OCI-LY3 (cell line): ENCODE measurements at regions not wholly inside any gene's neighbourhood (a gene's known extent, or its start where the extent isn't known, plus 50 kb on each side); places are given as distances from the start of the nearest gene placed in this dataset.

Experiments
- H2AFZ ChIP-seq: fragments of 200-600, 300-600 bp; shearing (Covaris generic); 2 replicates; pipeline ENCODE4 v1.6.0; 2014; ENCODE audit warnings: antibody characterized with exemption, low read depth, low read length
- H3K27ac ChIP-seq: fragments of 200-600, 300-600 bp; sonication (generic); 2 replicates; pipeline ENCODE4 v1.5.1; 2014; ENCODE audit warnings: mild to moderate bottlenecking, low read length, moderate library complexity, mixed read lengths
- H3K27me3 ChIP-seq: fragments of 200-600, 300-600 bp; sonication (generic); 2 replicates; pipeline ENCODE4 v1.6.1; 2014; ENCODE audit warnings: low read depth, low read length, mixed read lengths
- H3K36me3 ChIP-seq: fragments of 200-600, 300-600 bp; sonication (generic); replicated peaks from 2 replicates; pipeline ENCODE3; 2014; ENCODE audit warnings: low read depth, low read length, mixed read lengths
- H3K4me1 ChIP-seq: fragments of 300-600, 200-600 bp; sonication (generic); 2 replicates; pipeline ENCODE4 v1.6.1; 2014; ENCODE audit warnings: low read length, mixed read lengths
- H3K4me2 ChIP-seq: fragments of 200-600, 300-600 bp; sonication (generic); 2 replicates; pipeline ENCODE4 v1.6.1; 2014; ENCODE audit warnings: low read length, mixed read lengths
- H3K4me3 ChIP-seq: fragments of 300-600, 200-600 bp; sonication (generic); 2 replicates; pipeline ENCODE4 v1.5.1; 2014; ENCODE audit warnings: antibody characterized with exemption, mild to moderate bottlenecking, low read length, moderate library complexity
- H3K79me2 ChIP-seq: fragments of 300-600, 200-600 bp; shearing (Covaris generic); 2 replicates; pipeline ENCODE4 v1.6.1; 2014; ENCODE audit warnings: mild to moderate bottlenecking, low read length, mixed read lengths
- H3K9ac ChIP-seq: fragments of 300-600, 200-600 bp; shearing (Covaris generic); 2 replicates; pipeline ENCODE4 v1.6.0; 2014; ENCODE audit warnings: mild to moderate bottlenecking, low read length, moderate library complexity
- H3K9me3 ChIP-seq: fragments of 200-600, 300-600 bp; shearing (Covaris generic); 2 replicates; pipeline ENCODE4 v1.6.1; 2014; ENCODE audit warnings: low read length, mixed read lengths; ENCODE audit not compliant: insufficient read depth
- H4K20me1 ChIP-seq: fragments of 200-600, 300-600 bp; sonication (generic); 2 replicates; pipeline ENCODE4 v1.6.1; 2016; ENCODE audit warnings: low read length, mixed read lengths; ENCODE audit not compliant: insufficient read depth
- EZH2phosphoT487 ChIP-seq: fragments of 200-600 bp; shearing (Covaris generic); IDR thresholded peaks from 2 replicates; pipeline ENCODE4 v1.6.1; 2018; ENCODE audit warnings: antibody characterized with exemption, mixed run types, low read depth
- TF ChIP-seq, protein P1 (sequence below): fragments of 200-600, 300-600 bp; sonication (generic); IDR thresholded peaks from 2 replicates; pipeline ENCODE4 v1.5.1; 2014; ENCODE audit warnings: antibody characterized with exemption, low read length, low read depth

- Histone ChIP-seq H3K79me2 (no peaks in the 10 kb centered on the region), H3K36me3 (no peaks in the 10 kb centered on the region), H3K27ac (no peak overlapping the region), H2AFZ (no peak overlapping the region), H3K4me3 (no peak overlapping the region), H3K27me3 (no peaks in the 10 kb centered on the region), H3K4me1 (no peaks in the 10 kb centered on the region), H3K9me3 (no peaks in the 10 kb centered on the region), H3K9ac (no peak overlapping the region), H3K4me2 (no peak overlapping the region), H4K20me1 (no peaks in the 10 kb centered on the region)
- TF ChIP-seq, protein P1, sequence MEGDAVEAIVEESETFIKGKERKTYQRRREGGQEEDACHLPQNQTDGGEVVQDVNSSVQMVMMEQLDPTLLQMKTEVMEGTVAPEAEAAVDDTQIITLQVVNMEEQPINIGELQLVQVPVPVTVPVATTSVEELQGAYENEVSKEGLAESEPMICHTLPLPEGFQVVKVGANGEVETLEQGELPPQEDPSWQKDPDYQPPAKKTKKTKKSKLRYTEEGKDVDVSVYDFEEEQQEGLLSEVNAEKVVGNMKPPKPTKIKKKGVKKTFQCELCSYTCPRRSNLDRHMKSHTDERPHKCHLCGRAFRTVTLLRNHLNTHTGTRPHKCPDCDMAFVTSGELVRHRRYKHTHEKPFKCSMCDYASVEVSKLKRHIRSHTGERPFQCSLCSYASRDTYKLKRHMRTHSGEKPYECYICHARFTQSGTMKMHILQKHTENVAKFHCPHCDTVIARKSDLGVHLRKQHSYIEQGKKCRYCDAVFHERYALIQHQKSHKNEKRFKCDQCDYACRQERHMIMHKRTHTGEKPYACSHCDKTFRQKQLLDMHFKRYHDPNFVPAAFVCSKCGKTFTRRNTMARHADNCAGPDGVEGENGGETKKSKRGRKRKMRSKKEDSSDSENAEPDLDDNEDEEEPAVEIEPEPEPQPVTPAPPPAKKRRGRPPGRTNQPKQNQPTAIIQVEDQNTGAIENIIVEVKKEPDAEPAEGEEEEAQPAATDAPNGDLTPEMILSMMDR = no peak
These were observed 351.6 kb downstream of the ALG10 start for GRCh38 chr12:34373926-34374325.

GRCh38 chr12:34376133-34376799 lies 354.0 kb downstream of the ALG10 start:
- H3K9ac ChIP-seq = no peak overlapping the region
- TF ChIP-seq EZH2phosphoT487 = no peak
- TF ChIP-seq, protein P1 = no peak
- no peak overlapping the region for H3K4me3 ChIP-seq
- H3K9me3 ChIP-seq = no peaks in the 10 kb centered on the region
- H3K79me2 ChIP-seq = no peaks in the 10 kb centered on the region
- no peak overlapping the region for H3K27ac ChIP-seq
- no peaks in the 10 kb centered on the region for H3K27me3 ChIP-seq
- no peak overlapping the region for H2AFZ ChIP-seq
- no peaks in the 10 kb centered on the region for H3K4me1 ChIP-seq
- no peaks in the 10 kb centered on the region for H3K36me3 ChIP-seq
- no peaks in the 10 kb centered on the region for H4K20me1 ChIP-seq
- no peak overlapping the region for H3K4me2 ChIP-seq

DNA sequence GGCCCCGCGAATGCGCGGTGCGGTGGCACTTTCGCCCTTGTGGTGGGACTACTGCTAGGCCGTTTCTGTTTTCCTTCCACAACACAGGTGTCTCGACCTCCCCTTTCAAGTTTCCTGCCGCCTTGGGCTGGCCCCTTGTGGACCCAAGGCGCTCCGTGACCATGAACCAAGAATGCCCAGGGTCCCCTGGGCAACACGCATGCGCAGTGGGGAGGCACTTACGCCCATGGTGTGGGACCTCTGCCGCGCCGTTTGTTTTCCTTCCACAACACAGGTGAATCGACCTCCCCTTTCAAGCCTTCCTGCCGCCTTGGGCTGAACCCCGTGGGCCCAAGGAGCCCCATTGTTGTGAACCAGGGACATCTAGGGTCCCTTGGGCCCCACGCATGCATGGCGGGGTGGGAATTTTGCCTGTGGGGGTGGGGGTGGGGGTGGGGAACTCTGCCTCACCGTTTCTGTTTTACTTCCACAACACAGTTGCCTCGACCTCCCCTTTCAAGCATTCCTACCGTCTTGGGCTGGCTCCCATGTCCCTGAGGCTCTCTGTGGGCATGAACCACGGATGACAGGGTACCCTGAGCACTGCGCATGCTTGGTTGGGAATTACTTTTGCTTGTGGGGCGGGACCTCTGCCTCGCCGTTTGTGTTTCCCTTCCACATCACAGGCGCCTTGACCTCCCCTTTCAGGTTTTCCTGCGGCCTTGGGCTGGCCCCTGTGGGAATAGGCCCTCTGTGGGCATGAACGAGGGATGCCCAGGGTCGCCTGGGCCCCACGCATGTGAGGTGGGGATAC lies 355.1 kb downstream of the ALG10 start:
- Histone ChIP-seq H3K27me3 (no peaks in the 10 kb centered on the region), H3K4me1 (no peaks in the 10 kb centered on the region), H3K4me3 (no peak overlapping the region), H2AFZ (no peak overlapping the region), H3K79me2 (no peaks in the 10 kb centered on the region), H3K9ac (no peak overlapping the region), H3K27ac (no peak overlapping the region), H3K4me2 (no peak overlapping the region), H3K36me3 (no peaks in the 10 kb centered on the region), H4K20me1 (no peaks in the 10 kb centered on the region), H3K9me3 (no peaks in the 10 kb centered on the region)
- no peak for TF ChIP-seq EZH2phosphoT487
- TF ChIP-seq, protein P1 = no peak

DNA sequence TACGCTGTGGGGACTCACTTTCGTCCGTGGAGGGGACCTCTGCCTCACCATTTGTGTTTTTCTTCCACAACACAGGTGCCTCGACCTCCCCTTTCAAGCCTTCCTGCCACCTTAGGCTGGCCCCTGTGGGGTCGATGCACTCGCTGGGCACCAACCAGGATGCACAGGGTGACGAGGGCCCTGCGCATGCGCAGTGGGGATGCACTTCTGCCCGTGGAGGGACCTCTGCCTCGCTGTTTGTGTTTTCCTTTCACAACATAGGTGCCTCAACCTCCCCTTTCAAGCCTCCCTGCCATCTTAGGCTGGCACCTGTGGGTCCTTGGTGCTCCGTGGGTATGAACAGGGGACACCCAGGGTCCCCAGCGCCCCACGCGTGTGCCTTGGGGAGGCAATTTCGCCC lies 356.8 kb downstream of the ALG10 start:
- no peaks in the 10 kb centered on the region for H3K4me1 ChIP-seq
- H3K9me3 ChIP-seq = no peaks in the 10 kb centered on the region
- H3K79me2 ChIP-seq = no peaks in the 10 kb centered on the region
- no peak overlapping the region for H3K4me3 ChIP-seq
- H4K20me1 ChIP-seq = no peaks in the 10 kb centered on the region
- H3K27ac ChIP-seq = no peak overlapping the region
- H3K36me3 ChIP-seq = no peaks in the 10 kb centered on the region
- TF ChIP-seq, protein P1 = no peak
- no peak for TF ChIP-seq EZH2phosphoT487
- no peak overlapping the region for H3K9ac ChIP-seq
- H2AFZ ChIP-seq = no peak overlapping the region
- H3K4me2 ChIP-seq = no peak overlapping the region
- H3K27me3 ChIP-seq = no peaks in the 10 kb centered on the region
